HT-29 (cell line): ENCODE measurements at regions not wholly inside any gene's neighbourhood (a gene's known extent, or its start where the extent isn't known, plus 50 kb on each side); places are given as distances from the start of the nearest gene placed in this dataset.
"Not testable (repeated sequence)": the region's sequence is repeated elsewhere in the genome, so short reads cannot be mapped to it uniquely, and the experiment has no call there.

Experiments used
- DNase-seq: peaks from one replicate; pipeline ENCODE4 v3.0.0-alpha.2; 2015; ENCODE audit warnings: low spot score

- DNase-seq: no peak
Observed at GRCh38 chr2:163953390-163953907, 217.6 kb upstream of the FIGN start.

GRCh38 chr2:163951312-163951711 lies 215.5 kb upstream of the FIGN start:
- no peak for DNase-seq

GRCh38 chr2:163949693-163950092 lies 213.9 kb upstream of the FIGN start:
- DNase-seq: no peak

- no peak for DNase-seq
Observed at GRCh38 chr2:163944347-163944737, 208.5 kb upstream of the FIGN start.

GRCh38 chr2:163943403-163944346 lies 207.9 kb upstream of the FIGN start:
- DNase-seq: no peak

- no peak for DNase-seq
Observed at GRCh38 chr2:163934131-163934530, 198.3 kb upstream of the FIGN start.

- no peak for DNase-seq
Observed at GRCh38 chr2:163919717-163920116, 183.9 kb upstream of the FIGN start.

GRCh38 chr2:163914486-163914885 lies 178.7 kb upstream of the FIGN start:
- not testable (repeated sequence) for DNase-seq

- not testable (repeated sequence) for DNase-seq
Observed at GRCh38 chr2:163913532-163913944, 177.7 kb upstream of the FIGN start.

GRCh38 chr2:163909411-163910080 lies 173.7 kb upstream of the FIGN start:
- no peak for DNase-seq

- no peak for DNase-seq
Observed at GRCh38 chr2:163906410-163906809, 170.6 kb upstream of the FIGN start.

- no peak for DNase-seq
Observed at GRCh38 chr2:163897799-163898198, 162.0 kb upstream of the FIGN start.

GRCh38 chr2:163893444-163893843 lies 157.6 kb upstream of the FIGN start:
- DNase-seq: not testable (repeated sequence)

GRCh38 chr2:163888591-163888990 lies 152.8 kb upstream of the FIGN start:
- DNase-seq: no peak

- no peak for DNase-seq
Observed at GRCh38 chr2:163887182-163887581, 151.4 kb upstream of the FIGN start.

- DNase-seq: no peak
Observed at GRCh38 chr2:163884416-163884815, 148.6 kb upstream of the FIGN start.

GRCh38 chr2:163878718-163879117 lies 142.9 kb upstream of the FIGN start:
- DNase-seq: peak; percentile 48

GRCh38 chr2:163877316-163877715 lies 141.5 kb upstream of the FIGN start:
- DNase-seq: no peak

GRCh38 chr2:163863073-163863472 lies 127.3 kb upstream of the FIGN start:
- no peak for DNase-seq

GRCh38 chr2:163859951-163860350 lies 124.1 kb upstream of the FIGN start:
- DNase-seq: no peak

- DNase-seq: no peak
Observed at GRCh38 chr2:163856941-163857340, 121.1 kb upstream of the FIGN start.

- no peak for DNase-seq
Observed at GRCh38 chr2:163852616-163853015, 116.8 kb upstream of the FIGN start.
